ENCODE measurements at regions not wholly inside any gene's neighbourhood (a gene's known extent, or its start where the extent isn't known, plus 50 kb on each side); places are given as distances from the start of the nearest gene placed in this dataset.

- POLR2A ChIA-PET (ENCODE audit: partially characterized antibody): no interaction called here
- H3K4me1 ChIP-seq (replicated peaks in 1 of 4; ENCODE audit: control insufficient read depth in 3 of 4, insufficient read depth in 4 of 4, low read length in 3 of 4): peaks cover 0 to 6% (median 2%) of the 10 kb centered on the region in 4 experiments; a peak in 3 of 7 replicates
- no peak overlapping the region for H3K9ac ChIP-seq (replicated peaks in 1 of 4; ENCODE audit: extremely low read depth in 1 of 4, low read depth in 3 of 4, low read length in 3 of 4)
- no peak overlapping the region for H2BK120ac ChIP-seq (replicated peaks; ENCODE audit: low read depth, low read length)
- no peaks in the 10 kb centered on the region for H3K23me2 ChIP-seq (ENCODE audit: low read depth, low read length)
- 90 to 100% methylated on average over 1 to 8 of the region's 8 CpGs for WGBS, 2 experiments (ENCODE audit: extremely low coverage in 1 of 2, insufficient coverage in 1 of 2, insufficient read length in 1 of 2, insufficient replicate concordance in 2 of 2, low coverage in 1 of 2, low lambda C conversion rate in 2 of 2, missing lambda C conversion rate in 1 of 2)
- H3K27ac ChIP-seq (ENCODE audit: low read depth, low read length): no peak overlapping the region
- no peak overlapping the region for H2BK12ac ChIP-seq (ENCODE audit: low read depth, low read length)
- no peak overlapping the region for H3K4ac ChIP-seq (replicated peaks; ENCODE audit: insufficient read length, low read depth, low read length)
- CTCF ChIA-PET (ENCODE audit: partially characterized antibody): interaction anchor here (0.6 to 0.8 kb wide), 2 partner anchors 14 to 287 kb away, joined by 3 to 4 read pairs; no protein-coding TSS in a partner anchor
- H2BK20ac ChIP-seq (ENCODE audit: low read length): no peak overlapping the region
- no peak overlapping the region for H3K18ac ChIP-seq (ENCODE audit: extremely low read depth, low read length)
- DNase-seq (ENCODE audit: low read depth in 1 of 2, low spot score in 2 of 2) (no peak), FAIRE-seq (no peak)
- H3K14ac ChIP-seq (ENCODE audit: insufficient read length): no peak overlapping the region
- no peaks in the 10 kb centered on the region for H3K9me3 ChIP-seq (ENCODE audit: insufficient read depth in 2 of 2, low read depth in 1 of 2, low read length in 1 of 2)
- H4K5ac ChIP-seq (ENCODE audit: insufficient read length, low read depth, low read length): no peak overlapping the region
- H3K79me2 ChIP-seq (ENCODE audit: control insufficient read depth in 1 of 2, insufficient read depth in 2 of 2, low read length in 2 of 2): no peaks in the 10 kb centered on the region
- no peaks in the 10 kb centered on the region; a peak in 1 of 7 replicates for H3K27me3 ChIP-seq (replicated peaks in 1 of 4; ENCODE audit: control insufficient read depth in 3 of 4, extremely low read depth in 1 of 4, insufficient read depth in 3 of 4, low read length in 3 of 4)
- no peak overlapping the region for H2AK5ac ChIP-seq (ENCODE audit: low read depth, low read length)
- no peaks in the 10 kb centered on the region for H3K79me1 ChIP-seq (ENCODE audit: low read depth, low read length)
- H2BK5ac ChIP-seq (ENCODE audit: low read depth, low read length): no peak overlapping the region
- H3K4me3 ChIP-seq (ENCODE audit: extremely low read depth in 1 of 4, insufficient read depth in 2 of 4, low read depth in 3 of 4, low read length in 4 of 4): no peak overlapping the region
- no peak overlapping the region for H4K91ac ChIP-seq (replicated peaks; ENCODE audit: insufficient read length, low read length)
- H3K4me2 ChIP-seq (ENCODE audit: insufficient read depth in 1 of 2, low read depth in 2 of 2, low read length in 2 of 2): no peak overlapping the region
- no peak overlapping the region for H3K56ac ChIP-seq (replicated peaks; ENCODE audit: insufficient read length, low read depth, low read length)
- no peak overlapping the region for H4K8ac ChIP-seq (ENCODE audit: extremely low read depth, insufficient read depth, low read length)
- H2AFZ ChIP-seq (ENCODE audit: low read length): no peak overlapping the region
- no peak overlapping the region for H2BK15ac ChIP-seq (ENCODE audit: low read length)
- H4K20me1 ChIP-seq (replicated peaks in 1 of 2; ENCODE audit: control insufficient read depth in 1 of 2, insufficient read depth in 2 of 2, low read length in 2 of 2): no peaks in the 10 kb centered on the region
- H3K36me3 ChIP-seq (ENCODE audit: control insufficient read depth in 2 of 4, insufficient read depth in 4 of 4, low read length in 3 of 4): no peaks in the 10 kb centered on the region
- H3K23ac ChIP-seq (ENCODE audit: insufficient read length): no peak overlapping the region
- no peak for TF ChIP-seq TBP (IDR thresholded peaks at IDR 0.05; ENCODE audit: low read depth, low read length)
- TF ChIP-seq USF2 (IDR thresholded peaks at IDR 0.05; ENCODE audit: low read length): no peak
- TF ChIP-seq RXRA (IDR thresholded peaks at IDR 0.05; ENCODE audit: insufficient read depth, low read depth, low read length): no peak
- no peak for TF ChIP-seq GTF2F1 (IDR thresholded peaks at IDR 0.05; ENCODE audit: borderline replicate concordance, low read depth, low read length)
- TF ChIP-seq SRF (IDR thresholded peaks at IDR 0.05; ENCODE audit: low read depth, low read length): no peak
- no peak for TF ChIP-seq RBBP5 (IDR thresholded peaks at IDR 0.05; ENCODE audit: borderline replicate concordance, low read depth, low read length)
- TF ChIP-seq KDM4A (IDR thresholded peaks at IDR 0.05; ENCODE audit: low read depth, low read length, severe bottlenecking): no peak
- no peak for TF ChIP-seq PHF8 (conservative IDR thresholded peaks at IDR 0.05; ENCODE audit: low read depth, low read length)
- TF ChIP-seq CREB1 (IDR thresholded peaks at IDR 0.05): no peak
- no peak for TF ChIP-seq CHD2 (IDR thresholded peaks at IDR 0.05; ENCODE audit: low read length)
- TF ChIP-seq ASH2L (IDR thresholded peaks at IDR 0.05; ENCODE audit: low read length): no peak
- no peak for TF ChIP-seq POU5F1 (IDR thresholded peaks at IDR 0.05; ENCODE audit: low read depth, low read length)
These were observed 69.7 kb upstream of the ADCY2 start for GRCh38 chr5:7325975-7326913.

All from H1 (cell line).